ENCODE measurements at regions not wholly inside any gene's neighbourhood (a gene's known extent, or its start where the extent isn't known, plus 50 kb on each side); places are given as distances from the start of the nearest gene placed in this dataset.
"Not testable (repeated sequence)": the region's sequence is repeated elsewhere in the genome, so short reads cannot be mapped to it uniquely, and the experiment has no call there.

GRCh38 chr3:3309887-3310286 is 130.4 kb upstream of the CRBN start:
- peak in 1 of 3 experiments; percentile 28 for DNase-seq

- DNase-seq = no peak
Measured at GRCh38 chr3:3308809-3309208, 129.3 kb upstream of the CRBN start.

GRCh38 chr3:3307491-3307890 is 128.0 kb upstream of the CRBN start:
- DNase-seq = no peak

- DNase-seq = peak in 1 of 3 experiments; percentile 6
Measured at GRCh38 chr3:3305841-3306240, 126.3 kb upstream of the CRBN start.

GRCh38 chr3:3305084-3305483 is 125.6 kb upstream of the CRBN start:
- no peak for DNase-seq

- DNase-seq = no peak
Measured at GRCh38 chr3:3303636-3304035, 124.1 kb upstream of the CRBN start.

- peak in 1 of 3 experiments; percentile 1 for DNase-seq
Measured at GRCh38 chr3:3302964-3303363, 123.5 kb upstream of the CRBN start.

GRCh38 chr3:3301476-3301875 is 122.0 kb upstream of the CRBN start:
- DNase-seq = no peak

- peak in 1 of 3 experiments; percentile 6 for DNase-seq
Measured at GRCh38 chr3:3296979-3297381, 117.5 kb upstream of the CRBN start.

GRCh38 chr3:3295586-3295985 is 116.1 kb upstream of the CRBN start:
- no peak for DNase-seq

- DNase-seq = not testable (repeated sequence)
Measured at GRCh38 chr3:3291756-3292283, 112.3 kb upstream of the CRBN start.

- DNase-seq = peak; percentile 2 to 66 (median 46)
Measured at GRCh38 chr3:3288255-3288654, 108.8 kb upstream of the CRBN start.

- no peak for DNase-seq
Measured at GRCh38 chr3:3286014-3286413, 106.5 kb upstream of the CRBN start.

GRCh38 chr3:3281024-3281423 is 101.5 kb upstream of the CRBN start:
- no peak for DNase-seq

GRCh38 chr3:3280396-3280795 is 100.9 kb upstream of the CRBN start:
- DNase-seq = no peak

GRCh38 chr3:3278073-3278472 is 98.6 kb upstream of the CRBN start:
- DNase-seq = no peak

- DNase-seq = no peak
Measured at GRCh38 chr3:3276630-3277029, 97.1 kb upstream of the CRBN start.

GRCh38 chr3:3264796-3265195 is 85.3 kb upstream of the CRBN start:
- no peak for DNase-seq

GRCh38 chr3:3260870-3261269 is 81.4 kb upstream of the CRBN start:
- DNase-seq = no peak

GRCh38 chr3:3259181-3259580 is 79.7 kb upstream of the CRBN start:
- DNase-seq = no peak

GRCh38 chr3:3258281-3258680 is 78.8 kb upstream of the CRBN start:
- no peak for DNase-seq

GRCh38 chr3:3241596-3241995 is 62.1 kb upstream of the CRBN start:
- no peak for DNase-seq

- no peak for DNase-seq
Measured at GRCh38 chr3:3240986-3241385, 61.5 kb upstream of the CRBN start.

- no peak for DNase-seq
Measured at GRCh38 chr3:3237979-3238378, 58.5 kb upstream of the CRBN start.

- DNase-seq = no peak
Measured at GRCh38 chr3:3232251-3232650, 52.8 kb upstream of the CRBN start.

Measured in NCI-H1417 (cell line).